Spinal cord (tissue), 9 donors: ENCODE measurements at regions not wholly inside any gene's neighbourhood (a gene's known extent, or its start where the extent isn't known, plus 50 kb on each side); places are given as distances from the start of the nearest gene placed in this dataset.
A peak's percentile ranks its signal among the peaks of the same experiment; 100 is the strongest.

Experiments used
- DNase-seq, 6 donors: peaks; one replicate each; pipeline versions ENCODE4 v3.0.0 to v3.0.0-alpha.2; 2013 to 2015; ENCODE audit warnings: low spot score in 6 of 6, low read depth in 4 of 6
- H3K27ac ChIP-seq: one replicate; pipeline ENCODE4 v1.5.1; 2013; ENCODE audit warnings: low read depth, low read length, control low read depth
- H3K27me3 ChIP-seq: one replicate; pipeline ENCODE4 v1.6.1; 2013; ENCODE audit warnings: low read length; ENCODE audit not compliant: control insufficient read depth, insufficient read depth
- H3K36me3 ChIP-seq: one replicate; pipeline ENCODE4 v1.6.1; 2013; ENCODE audit warnings: low read length; ENCODE audit not compliant: control insufficient read depth, insufficient read depth
- H3K4me1 ChIP-seq: one replicate; pipeline ENCODE4 v1.6.1; 2013; ENCODE audit warnings: low read length; ENCODE audit not compliant: control insufficient read depth, insufficient read depth
- H3K4me3 ChIP-seq: one replicate; pipeline ENCODE4 v1.5.1; 2013; ENCODE audit warnings: low read depth, low read length, control low read depth
- H3K9me3 ChIP-seq: one replicate; pipeline ENCODE4 v1.6.1; 2013; ENCODE audit warnings: low read length; ENCODE audit not compliant: control insufficient read depth, insufficient read depth
- WGBS: methylation state at CpG from one replicate; pipeline ENCODE4 v1.1.5; 2013; ENCODE audit warnings: missing lambda C conversion rate; ENCODE audit not compliant: insufficient coverage; 5-methylcytosine and 5-hydroxymethylcytosine counted together
- donor health status: healthy.

DNA sequence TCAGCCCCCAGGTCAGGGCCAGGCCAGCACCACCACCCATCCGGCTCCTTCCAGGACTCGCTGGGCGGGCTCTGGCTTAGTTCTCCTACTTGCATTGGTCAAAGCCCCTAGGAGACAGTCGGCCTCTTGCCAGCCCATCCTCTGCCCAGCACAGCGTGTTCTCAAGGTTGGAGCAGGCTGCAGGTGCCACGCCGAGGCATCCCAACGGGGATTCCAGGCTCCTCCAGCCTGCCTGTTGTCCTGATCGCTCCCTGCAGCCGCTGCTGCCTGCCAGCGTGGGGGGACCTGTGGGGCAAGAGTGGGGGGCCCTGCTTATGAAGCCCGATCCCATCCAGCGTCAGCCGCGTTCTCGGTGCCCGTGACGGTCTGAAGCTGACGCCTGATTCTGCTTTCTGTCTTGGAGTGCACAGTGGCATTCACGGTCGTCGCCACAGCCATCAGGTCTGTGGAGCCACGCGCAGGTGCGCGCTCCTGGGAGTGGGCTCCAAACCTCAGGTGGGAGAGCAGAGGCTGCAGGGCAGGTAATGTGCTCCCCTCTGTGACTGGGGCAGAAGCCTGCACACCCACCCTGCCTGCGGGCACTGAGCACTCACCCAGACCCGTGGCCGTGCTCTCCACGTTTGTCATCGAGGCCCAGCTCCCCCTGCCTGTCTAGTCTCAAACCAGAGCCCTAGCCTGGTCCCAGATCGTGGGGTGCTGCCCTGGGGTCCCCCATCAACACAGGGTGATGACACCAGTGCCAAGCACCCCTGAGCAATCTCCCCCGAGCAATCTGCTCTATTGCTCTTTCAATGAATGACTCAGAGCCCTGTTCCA is 991.6 kb downstream of the BRD1 start:
- H3K36me3 ChIP-seq: no peaks in the 10 kb centered on the region
- H3K27ac ChIP-seq: no peak overlapping the region
- no peak overlapping the region for H3K4me3 ChIP-seq
- 90% methylated on average over 33 of the region's 33 CpGs for WGBS
- H3K4me1 ChIP-seq: no peaks in the 10 kb centered on the region
- DNase-seq: no peak
- peaks cover 2% of the 10 kb centered on the region for H3K9me3 ChIP-seq
- peaks cover 2% of the 10 kb centered on the region for H3K27me3 ChIP-seq

DNA sequence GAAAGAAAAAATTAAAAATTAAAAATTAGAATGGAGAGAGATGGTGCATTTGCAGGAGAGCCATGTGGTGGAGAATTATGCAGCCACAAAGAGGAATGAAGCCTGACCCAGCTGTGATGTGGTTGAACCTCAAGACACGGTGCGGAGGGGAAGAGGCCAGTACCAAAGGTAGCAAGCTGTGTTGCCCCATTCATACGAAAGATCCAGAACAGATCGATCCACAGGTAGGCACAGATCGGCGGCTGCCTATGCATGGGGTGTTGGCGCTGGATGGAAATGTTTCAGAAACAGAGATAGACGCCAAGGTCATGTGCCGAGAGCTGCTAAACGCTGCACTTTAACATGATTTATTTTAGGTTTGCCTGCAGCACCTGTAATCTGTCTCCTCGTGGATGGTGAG is 992.3 kb downstream of the BRD1 start:
- WGBS: 89% methylated on average over 10 of the region's 11 CpGs
- H3K27ac ChIP-seq: no peak overlapping the region
- H3K27me3 ChIP-seq: peaks cover 2% of the 10 kb centered on the region
- DNase-seq: no peak
- no peak overlapping the region for H3K4me3 ChIP-seq
- H3K4me1 ChIP-seq: no peaks in the 10 kb centered on the region
- H3K36me3 ChIP-seq: no peaks in the 10 kb centered on the region
- H3K9me3 ChIP-seq: peaks cover 2% of the 10 kb centered on the region

DNA sequence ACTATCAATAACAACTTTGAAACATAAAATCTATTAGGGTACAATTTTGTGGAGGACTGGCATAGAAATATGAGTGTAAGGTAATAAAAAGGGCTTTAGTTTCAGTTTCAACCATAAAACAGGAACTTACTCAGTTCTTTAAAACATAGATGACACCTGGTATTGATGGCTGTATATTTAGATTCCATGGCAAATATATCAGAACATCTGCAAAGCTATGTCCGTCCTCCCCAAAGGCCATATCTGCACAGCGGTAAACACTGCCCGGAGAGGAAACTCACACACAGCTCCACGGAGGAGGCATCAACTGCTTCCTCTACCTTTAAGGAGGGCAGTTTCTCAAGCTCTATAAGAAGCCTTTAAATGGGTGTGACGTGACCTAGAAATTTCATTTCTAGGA is 993.3 kb downstream of the BRD1 start:
- WGBS: no CpG with 5 or more reads among the region's 5 CpGs
- H3K27ac ChIP-seq: no peak overlapping the region
- no peak for DNase-seq
- H3K27me3 ChIP-seq: peaks cover 2% of the 10 kb centered on the region
- no peaks in the 10 kb centered on the region for H3K36me3 ChIP-seq
- no peaks in the 10 kb centered on the region for H3K4me1 ChIP-seq
- peaks cover 2% of the 10 kb centered on the region for H3K9me3 ChIP-seq
- no peak overlapping the region for H3K4me3 ChIP-seq

DNA sequence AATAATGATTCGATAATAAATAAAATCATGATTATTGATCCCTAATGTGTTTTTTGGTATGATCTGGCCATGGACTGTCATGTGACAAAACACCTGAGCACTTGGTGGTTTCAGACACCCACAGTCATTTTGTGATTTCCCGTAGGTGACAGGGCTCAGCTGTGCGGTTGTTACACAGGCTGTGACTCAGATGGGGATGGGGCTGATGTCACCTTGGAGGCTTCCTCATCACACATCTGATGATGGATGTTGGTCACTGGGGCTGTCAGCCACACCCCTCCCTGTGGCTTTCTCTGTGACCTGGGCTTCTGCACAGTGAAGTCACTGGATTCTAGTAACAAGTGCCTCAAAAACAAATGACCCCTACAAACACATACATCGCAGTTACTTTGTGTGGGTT is 995.1 kb downstream of the BRD1 start:
- no peak overlapping the region for H3K4me3 ChIP-seq
- H3K36me3 ChIP-seq: no peaks in the 10 kb centered on the region
- DNase-seq: no peak
- H3K9me3 ChIP-seq: peaks cover 2% of the 10 kb centered on the region
- no peak overlapping the region for H3K27ac ChIP-seq
- no peaks in the 10 kb centered on the region for H3K27me3 ChIP-seq
- 100% methylated on average over 2 of the region's 4 CpGs for WGBS
- peaks cover 11% of the 10 kb centered on the region for H3K4me1 ChIP-seq

DNA sequence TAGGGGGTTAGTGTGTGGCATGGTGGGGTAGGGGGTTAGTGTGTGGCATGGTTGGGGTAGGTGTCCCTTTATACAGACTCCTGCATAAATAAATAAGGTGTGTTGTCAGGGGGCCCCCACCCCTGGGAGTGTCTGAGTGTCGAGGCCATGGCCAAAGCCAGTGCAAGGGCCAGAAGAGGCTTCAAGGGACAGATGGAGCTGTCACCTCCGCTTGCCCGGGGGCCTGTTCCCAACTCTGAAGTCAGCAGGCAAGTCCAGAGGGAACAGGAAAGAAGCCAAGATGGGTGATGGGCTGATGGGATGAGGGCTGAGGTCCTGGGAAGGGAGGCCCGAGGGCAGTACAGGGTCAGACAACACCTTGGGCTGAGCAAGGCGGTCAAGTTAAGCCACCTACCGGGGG is 997.8 kb downstream of the BRD1 start:
- Histone ChIP-seq H3K4me1 (peaks cover 35% of the 10 kb centered on the region), H3K36me3 (no peaks in the 10 kb centered on the region), H3K9me3 (peaks cover 2% of the 10 kb centered on the region), H3K27ac (no peak overlapping the region), H3K4me3 (no peak overlapping the region), H3K27me3 (peaks cover 2% of the 10 kb centered on the region)
- WGBS: 98% methylated on average over 6 of the region's 6 CpGs
- DNase-seq: no peak

DNA sequence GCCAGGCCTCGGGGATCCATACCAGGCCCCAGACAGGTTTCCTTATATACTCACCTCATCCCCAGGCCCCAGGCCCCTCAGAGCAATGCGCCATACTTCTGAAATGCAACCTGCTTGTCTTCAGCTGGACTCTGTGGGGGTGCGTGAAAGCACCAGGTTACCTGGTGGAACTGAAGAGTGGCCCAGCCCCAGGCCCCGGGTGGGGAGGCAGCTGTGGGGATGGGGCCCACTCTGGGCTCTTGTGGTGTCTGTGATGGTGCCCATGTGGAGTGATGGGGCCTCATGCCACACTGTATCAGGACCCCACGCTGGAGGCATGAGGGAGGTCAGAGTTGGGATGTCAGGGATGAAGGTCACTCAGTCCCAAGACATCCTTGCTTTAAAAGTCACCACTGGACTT is 999.0 kb downstream of the BRD1 start:
- H3K4me1 ChIP-seq: peaks cover 37% of the 10 kb centered on the region
- no peaks in the 10 kb centered on the region for H3K36me3 ChIP-seq
- no peak overlapping the region for H3K4me3 ChIP-seq
- peaks cover 2% of the 10 kb centered on the region for H3K27me3 ChIP-seq
- no peak for DNase-seq
- no peak overlapping the region for H3K27ac ChIP-seq
- H3K9me3 ChIP-seq: peaks cover 2% of the 10 kb centered on the region
- WGBS: 96% methylated on average over 4 of the region's 5 CpGs

DNA sequence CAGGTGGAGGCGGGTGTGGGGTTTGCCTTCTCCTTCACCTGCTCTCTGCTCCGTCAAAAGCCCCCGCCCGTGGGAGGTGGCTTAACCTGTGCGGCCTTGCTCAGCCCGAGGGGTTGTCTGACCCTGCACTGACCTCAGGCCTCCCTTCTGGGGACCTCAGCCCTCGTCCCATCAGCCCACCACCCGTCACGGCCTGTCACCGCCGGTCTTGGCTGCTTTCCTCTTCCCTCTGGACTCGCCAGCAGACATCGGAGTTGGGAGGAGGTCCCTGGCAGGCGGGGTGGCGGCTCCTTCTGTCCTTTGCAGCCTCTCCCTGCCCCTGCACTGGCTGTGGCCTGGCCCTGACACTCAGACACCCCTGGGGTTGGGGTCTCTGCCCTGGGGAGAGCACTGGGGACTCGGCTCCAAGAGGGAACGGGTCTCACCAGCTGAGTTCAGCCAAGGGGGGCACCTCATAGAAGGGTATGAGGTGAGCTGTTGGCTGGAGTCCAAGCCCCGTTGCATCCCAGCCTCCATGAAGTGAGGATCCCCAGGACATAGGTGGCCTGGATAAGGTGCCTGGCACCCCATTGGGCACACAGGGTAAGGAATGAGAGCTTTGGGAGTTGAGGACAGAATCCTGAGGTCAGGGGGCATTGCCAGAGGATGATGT is 999.6 kb downstream of the BRD1 start:
- 39% methylated on average over 15 of the region's 18 CpGs for WGBS
- H3K4me3 ChIP-seq: no peak overlapping the region
- peaks cover 2% of the 10 kb centered on the region for H3K27me3 ChIP-seq

DNA sequence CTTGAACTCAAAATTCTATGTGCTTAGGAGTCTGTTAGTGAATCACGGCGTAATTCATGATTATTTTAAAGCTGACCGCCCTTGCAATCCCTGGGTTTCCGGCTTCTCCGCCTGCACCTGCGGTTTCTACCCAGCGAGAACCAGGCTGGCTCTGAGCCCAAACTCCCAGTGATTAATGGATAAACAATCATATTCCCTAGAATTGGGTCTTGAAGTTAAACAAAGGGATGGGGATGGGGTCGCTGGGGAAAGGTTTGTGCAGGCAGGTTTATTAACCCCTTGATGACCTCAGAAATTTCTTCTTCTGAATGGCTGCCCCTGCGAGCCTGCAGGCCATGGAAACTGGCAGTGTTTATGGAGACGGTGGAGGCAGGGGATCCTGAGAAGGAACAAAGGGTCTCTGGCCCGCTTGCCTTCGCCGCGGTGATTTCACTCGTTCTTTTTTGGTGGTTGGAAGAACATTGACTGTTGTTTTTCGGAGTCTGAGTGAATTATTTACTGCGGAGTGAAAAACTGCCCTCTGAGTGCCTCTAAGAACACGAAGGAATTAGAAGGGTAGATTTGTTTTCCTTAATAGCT is 1000.3 kb downstream of the BRD1 start:
- WGBS: 20% methylated on average over 13 of the region's 18 CpGs
- peaks cover 2% of the 10 kb centered on the region for H3K9me3 ChIP-seq
- peaks cover 37% of the 10 kb centered on the region for H3K4me1 ChIP-seq
- H3K36me3 ChIP-seq: no peaks in the 10 kb centered on the region
- no peak overlapping the region for H3K4me3 ChIP-seq
- H3K27me3 ChIP-seq: peaks cover 2% of the 10 kb centered on the region
- no peak overlapping the region for H3K27ac ChIP-seq
- DNase-seq: peak in 2 of 6 donors; percentile 61 to 84

More for the DNA sequence above, 999.6 kb downstream of the BRD1 start:
- Histone ChIP-seq H3K36me3 (no peaks in the 10 kb centered on the region), H3K4me1 (peaks cover 37% of the 10 kb centered on the region), H3K9me3 (peaks cover 2% of the 10 kb centered on the region), H3K27ac (no peak overlapping the region)
- peak in 2 of 6 donors; percentile 17 to 41 for DNase-seq

DNA sequence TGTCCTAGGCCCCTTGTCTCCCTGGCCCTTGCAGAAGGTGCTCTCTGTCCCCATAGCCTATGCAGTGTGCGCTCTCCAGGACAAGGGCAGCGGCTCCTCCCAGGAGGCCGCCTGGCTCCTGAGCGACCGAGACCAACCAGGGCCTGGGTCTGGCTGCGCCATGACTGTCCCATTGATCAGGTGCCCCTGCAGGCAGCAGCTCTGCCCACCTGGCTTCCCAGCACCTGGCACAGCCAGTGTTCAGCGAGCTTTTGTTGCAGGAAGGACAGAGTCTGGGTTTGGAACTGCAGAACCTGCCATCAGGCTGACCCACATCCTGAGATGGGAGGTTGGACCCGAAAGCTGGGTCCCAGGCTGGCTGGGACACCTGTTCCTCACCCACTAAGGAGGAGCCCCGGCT is 1001.1 kb downstream of the BRD1 start:
- H3K27me3 ChIP-seq: peaks cover 2% of the 10 kb centered on the region
- no peak for DNase-seq
- H3K36me3 ChIP-seq: no peaks in the 10 kb centered on the region
- 96% methylated on average over 9 of the region's 9 CpGs for WGBS
- H3K4me1 ChIP-seq: peaks cover 41% of the 10 kb centered on the region
- H3K9me3 ChIP-seq: no peaks in the 10 kb centered on the region
- H3K27ac ChIP-seq: no peak overlapping the region
- H3K4me3 ChIP-seq: no peak overlapping the region
